ENCODE measurements at regions not wholly inside any gene's neighbourhood (a gene's known extent, or its start where the extent isn't known, plus 50 kb on each side); places are given as distances from the start of the nearest gene placed in this dataset.

DNA sequence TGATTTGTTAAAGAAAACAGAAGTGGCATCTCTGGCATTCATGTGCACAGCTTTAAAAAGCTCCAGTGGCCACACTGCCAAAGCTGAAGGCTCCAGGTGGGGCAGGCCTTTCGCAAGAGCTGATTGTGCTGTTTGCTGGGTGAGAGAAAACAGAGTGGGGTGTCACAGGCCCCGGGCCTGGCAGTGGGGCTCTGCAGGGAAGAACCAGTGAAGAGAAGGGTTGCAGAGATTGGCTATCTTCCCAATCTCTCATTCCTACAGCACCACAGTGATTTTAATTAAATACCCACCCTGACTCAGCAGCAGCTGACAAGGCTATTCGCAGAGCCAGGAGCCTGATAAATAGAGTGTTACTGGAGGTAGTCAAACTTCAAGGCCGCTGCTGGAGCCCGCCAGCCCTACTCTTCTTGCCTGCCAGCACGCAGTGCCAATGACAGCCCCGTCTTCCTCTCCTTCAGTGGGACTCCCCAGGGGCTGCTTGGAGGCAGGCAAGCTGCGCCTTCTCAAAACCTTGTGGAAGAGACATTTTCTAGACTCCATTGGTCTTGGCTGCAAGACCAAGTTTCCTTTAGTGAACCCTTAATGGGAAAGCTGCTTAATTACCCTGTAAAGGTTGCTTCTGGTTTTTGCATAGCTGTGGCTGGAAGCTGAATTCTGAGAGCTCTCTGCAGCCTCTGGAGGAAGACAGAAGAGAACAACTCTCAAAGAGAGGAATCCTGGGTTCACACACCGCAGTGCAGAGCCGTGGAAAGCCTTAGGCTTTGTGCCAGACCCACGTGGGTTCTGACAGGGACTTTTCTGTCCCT lies 225.8 kb upstream of the SLCO3A1 start:
- no peaks in the 10 kb centered on the region for H4K20me1 ChIP-seq (ENCODE audit: insufficient read depth, low read length)
- no peak overlapping the region for H3K9ac ChIP-seq (ENCODE audit: low read length)
- H3K4me3 ChIP-seq (ENCODE audit: low read length): no peak overlapping the region
- peaks cover 3% of the 10 kb centered on the region; the same call in 1 of the 2 replicates for H3K27me3 ChIP-seq (ENCODE audit: low read depth, low read length)
- H3K4me2 ChIP-seq (ENCODE audit: low read length): no peak overlapping the region
- H3K36me3 ChIP-seq (replicated peaks; ENCODE audit: low read depth, low read length): no peaks in the 10 kb centered on the region
- no peaks in the 10 kb centered on the region for H3K79me2 ChIP-seq (ENCODE audit: low read length)
- peaks cover 4% of the 10 kb centered on the region; the same call in 1 of the 2 replicates for H3K9me3 ChIP-seq (ENCODE audit: insufficient read depth, low read length)
- no peak overlapping the region for H2AFZ ChIP-seq (ENCODE audit: low read depth, low read length)
- no peak for TF ChIP-seq EZH2phosphoT487 (IDR thresholded peaks at IDR 0.05; ENCODE audit: low read depth)
- TF ChIP-seq, protein P1, sequence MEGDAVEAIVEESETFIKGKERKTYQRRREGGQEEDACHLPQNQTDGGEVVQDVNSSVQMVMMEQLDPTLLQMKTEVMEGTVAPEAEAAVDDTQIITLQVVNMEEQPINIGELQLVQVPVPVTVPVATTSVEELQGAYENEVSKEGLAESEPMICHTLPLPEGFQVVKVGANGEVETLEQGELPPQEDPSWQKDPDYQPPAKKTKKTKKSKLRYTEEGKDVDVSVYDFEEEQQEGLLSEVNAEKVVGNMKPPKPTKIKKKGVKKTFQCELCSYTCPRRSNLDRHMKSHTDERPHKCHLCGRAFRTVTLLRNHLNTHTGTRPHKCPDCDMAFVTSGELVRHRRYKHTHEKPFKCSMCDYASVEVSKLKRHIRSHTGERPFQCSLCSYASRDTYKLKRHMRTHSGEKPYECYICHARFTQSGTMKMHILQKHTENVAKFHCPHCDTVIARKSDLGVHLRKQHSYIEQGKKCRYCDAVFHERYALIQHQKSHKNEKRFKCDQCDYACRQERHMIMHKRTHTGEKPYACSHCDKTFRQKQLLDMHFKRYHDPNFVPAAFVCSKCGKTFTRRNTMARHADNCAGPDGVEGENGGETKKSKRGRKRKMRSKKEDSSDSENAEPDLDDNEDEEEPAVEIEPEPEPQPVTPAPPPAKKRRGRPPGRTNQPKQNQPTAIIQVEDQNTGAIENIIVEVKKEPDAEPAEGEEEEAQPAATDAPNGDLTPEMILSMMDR (IDR thresholded peaks at IDR 0.05; ENCODE audit: low read depth, low read length): no peak
- H3K27ac ChIP-seq (ENCODE audit: low read length): no peak overlapping the region
- H3K4me1 ChIP-seq (ENCODE audit: low read length): no peaks in the 10 kb centered on the region

DNA sequence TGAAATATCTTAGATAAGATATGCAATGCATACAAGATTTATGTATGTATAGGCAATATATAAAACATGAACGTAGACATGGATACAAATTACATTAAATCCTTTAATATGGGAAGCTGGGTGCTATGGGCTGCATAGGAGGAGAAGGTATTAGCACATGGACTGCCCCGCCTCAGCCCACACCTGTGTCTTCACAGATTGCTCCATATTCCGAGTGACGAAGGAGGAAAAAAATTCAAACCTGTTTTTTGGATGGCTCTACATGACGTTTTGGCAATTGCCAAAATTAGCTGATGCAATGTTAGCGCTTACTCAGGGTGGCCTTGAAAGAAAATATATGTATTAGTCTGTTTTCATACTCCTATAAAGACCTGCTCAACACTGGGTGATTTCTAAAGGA lies 223.4 kb upstream of the SLCO3A1 start:
- Histone ChIP-seq H3K9ac (ENCODE audit: low read length) (no peak overlapping the region), H3K27ac (ENCODE audit: low read length) (no peak overlapping the region), H3K4me3 (ENCODE audit: low read length) (no peak overlapping the region), H3K36me3 (replicated peaks; ENCODE audit: low read depth, low read length) (no peaks in the 10 kb centered on the region), H3K79me2 (ENCODE audit: low read length) (no peaks in the 10 kb centered on the region), H3K9me3 (ENCODE audit: insufficient read depth, low read length) (peaks cover 4% of the 10 kb centered on the region; the same call in 1 of the 2 replicates), H4K20me1 (ENCODE audit: insufficient read depth, low read length) (no peaks in the 10 kb centered on the region), H3K4me2 (ENCODE audit: low read length) (no peak overlapping the region), H2AFZ (ENCODE audit: low read depth, low read length) (no peak overlapping the region), H3K4me1 (ENCODE audit: low read length) (no peaks in the 10 kb centered on the region), H3K27me3 (ENCODE audit: low read depth, low read length) (no peaks in the 10 kb centered on the region)
- TF ChIP-seq EZH2phosphoT487 (IDR thresholded peaks at IDR 0.05; ENCODE audit: low read depth): no peak
- TF ChIP-seq, protein P1 (IDR thresholded peaks at IDR 0.05; ENCODE audit: low read depth, low read length): no peak

- Histone ChIP-seq H3K27ac (ENCODE audit: low read length) (no peak overlapping the region), H2AFZ (ENCODE audit: low read depth, low read length) (no peak overlapping the region), H3K4me3 (ENCODE audit: low read length) (no peak overlapping the region), H3K27me3 (ENCODE audit: low read depth, low read length) (no peaks in the 10 kb centered on the region), H4K20me1 (ENCODE audit: insufficient read depth, low read length) (no peaks in the 10 kb centered on the region), H3K9me3 (ENCODE audit: insufficient read depth, low read length) (peaks cover 4% of the 10 kb centered on the region; the same call in 1 of the 2 replicates), H3K79me2 (ENCODE audit: low read length) (no peaks in the 10 kb centered on the region), H3K4me2 (ENCODE audit: low read length) (no peak overlapping the region), H3K4me1 (ENCODE audit: low read length) (no peaks in the 10 kb centered on the region), H3K36me3 (replicated peaks; ENCODE audit: low read depth, low read length) (no peaks in the 10 kb centered on the region), H3K9ac (ENCODE audit: low read length) (no peak overlapping the region)
- no peak for TF ChIP-seq EZH2phosphoT487 (IDR thresholded peaks at IDR 0.05; ENCODE audit: low read depth)
- TF ChIP-seq, protein P1 (IDR thresholded peaks at IDR 0.05; ENCODE audit: low read depth, low read length): no peak
These were observed 221.3 kb upstream of the SLCO3A1 start for GRCh38 chr15:91632176-91632575.

DNA sequence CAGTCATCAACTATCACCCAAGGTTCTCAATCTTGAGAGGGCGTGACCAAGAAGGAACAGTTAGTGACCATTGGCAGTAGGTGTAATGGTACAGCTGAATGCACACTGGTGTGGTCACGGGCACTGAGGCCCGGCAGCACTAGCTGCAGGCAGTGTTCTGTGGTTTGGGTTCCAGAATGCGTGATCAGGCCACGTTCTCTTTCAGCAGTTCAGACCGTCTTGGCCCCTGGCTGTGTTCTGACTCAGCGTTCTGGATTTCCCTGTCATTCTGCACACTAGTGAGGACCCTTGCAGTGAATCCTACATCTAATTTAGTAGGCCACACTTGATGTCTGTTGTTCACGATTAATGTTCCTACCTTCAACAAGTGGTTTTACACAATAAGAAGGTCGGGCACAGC lies 220.5 kb upstream of the SLCO3A1 start:
- H3K9me3 ChIP-seq (ENCODE audit: insufficient read depth, low read length): peaks cover 4% of the 10 kb centered on the region; the same call in 1 of the 2 replicates

More for the DNA sequence above, 220.5 kb upstream of the SLCO3A1 start:
- Histone ChIP-seq H3K36me3 (replicated peaks; ENCODE audit: low read depth, low read length) (no peaks in the 10 kb centered on the region), H3K79me2 (ENCODE audit: low read length) (no peaks in the 10 kb centered on the region), H3K27me3 (ENCODE audit: low read depth, low read length) (no peaks in the 10 kb centered on the region), H2AFZ (ENCODE audit: low read depth, low read length) (no peak overlapping the region), H4K20me1 (ENCODE audit: insufficient read depth, low read length) (no peaks in the 10 kb centered on the region), H3K4me3 (ENCODE audit: low read length) (no peak overlapping the region), H3K27ac (ENCODE audit: low read length) (no peak overlapping the region), H3K9ac (ENCODE audit: low read length) (no peak overlapping the region), H3K4me2 (ENCODE audit: low read length) (no peak overlapping the region), H3K4me1 (ENCODE audit: low read length) (no peaks in the 10 kb centered on the region)
- TF ChIP-seq EZH2phosphoT487 (IDR thresholded peaks at IDR 0.05; ENCODE audit: low read depth): no peak
- TF ChIP-seq, protein P1 (IDR thresholded peaks at IDR 0.05; ENCODE audit: low read depth, low read length): no peak

Measured in OCI-LY3 (cell line).